Liver (tissue), 6 donors: ENCODE measurements at regions not wholly inside any gene's neighbourhood (a gene's known extent, or its start where the extent isn't known, plus 50 kb on each side); places are given as distances from the start of the nearest gene placed in this dataset.
"Not testable (repeated sequence)": the region's sequence is repeated elsewhere in the genome, so short reads cannot be mapped to it uniquely, and the experiment has no call there.

ENCODE experiments used
- DNase-seq: peaks from one replicate; pipeline ENCODE4 v3.0.0-alpha.2; 2017; ENCODE audit warnings: low spot score
- H3K27ac ChIP-seq, 2 donors: one replicate each; pipeline ENCODE4 v1.7.0; 2013; ENCODE audit warnings: inconsistent platforms in 2 of 2, low read length in 2 of 2, control low read depth in 1 of 2, low read depth in 1 of 2, mild to moderate bottlenecking in 1 of 2
- H3K27me3 ChIP-seq, 4 donors: one replicate each; pipeline versions ENCODE4 v1.6.1 to v1.7.0; 2013; ENCODE audit warnings: low read length in 3 of 4, inconsistent platforms in 1 of 4, mild to moderate bottlenecking in 1 of 4, moderate library complexity in 1 of 4; ENCODE audit not compliant: control insufficient read depth in 4 of 4, insufficient read depth in 4 of 4
- H3K36me3 ChIP-seq, 4 donors: one replicate each; pipeline versions ENCODE4 v1.6.1 to v1.7.0; 2013; ENCODE audit warnings: low read length in 3 of 4, mild to moderate bottlenecking in 3 of 4, low read depth in 1 of 4, moderate library complexity in 1 of 4; ENCODE audit not compliant: control insufficient read depth in 4 of 4, insufficient read depth in 3 of 4
- H3K4me1 ChIP-seq, 4 donors: one replicate each; pipeline versions ENCODE4 v1.6.1 to v1.7.0; 2013; ENCODE audit warnings: low read length in 3 of 4, mild to moderate bottlenecking in 3 of 4, moderate library complexity in 1 of 4; ENCODE audit not compliant: control insufficient read depth in 4 of 4, insufficient read depth in 4 of 4
- H3K4me3 ChIP-seq, 3 donors: one replicate each; pipeline versions ENCODE4 v1.6.1 to v1.7.0; 2013; ENCODE audit warnings: low read length in 3 of 3, control low read depth in 1 of 3, low read depth in 1 of 3, mild to moderate bottlenecking in 1 of 3
- H3K9ac ChIP-seq, 2 donors: one replicate each; pipeline ENCODE4 v1.7.0; 2013; ENCODE audit warnings: low read length in 2 of 2, mild to moderate bottlenecking in 2 of 2, moderate library complexity in 2 of 2, control low read depth in 1 of 2, low read depth in 1 of 2
- H3K9me3 ChIP-seq, 4 donors: one replicate each; pipeline versions ENCODE4 v1.6.1 to v1.7.0; 2013; ENCODE audit warnings: low read length in 3 of 4; ENCODE audit not compliant: control insufficient read depth in 4 of 4
- WGBS: extraction: QIAGEN DNeasy Blood & Tissue Kit; methylation state at CpG from one replicate; pipeline ENCODE4 v1.1.7; 2013; 5-methylcytosine and 5-hydroxymethylcytosine counted together
- donor health status: healthy.
- donor health status: healthy.
- donor health status: healthy.

- not testable (repeated sequence) for H3K27me3 ChIP-seq, H3K36me3 ChIP-seq, H3K27ac ChIP-seq, H3K4me3 ChIP-seq, H3K9ac ChIP-seq, DNase-seq, H3K4me1 ChIP-seq, H3K9me3 ChIP-seq
- 66% methylated on average over 3 of the region's 3 CpGs for WGBS
Observed at GRCh38 chr6:60779591-60779990, 1506.4 kb downstream of the KHDRBS2 start.

- not testable (repeated sequence) for H3K4me1 ChIP-seq, H3K27ac ChIP-seq, H3K4me3 ChIP-seq, H3K27me3 ChIP-seq, H3K36me3 ChIP-seq, DNase-seq, H3K9ac ChIP-seq, H3K9me3 ChIP-seq
- WGBS, result 41% methylated on average over 4 of the region's 4 CpGs
Observed at GRCh38 chr6:60767791-60768499, 1518.1 kb downstream of the KHDRBS2 start.

GRCh38 chr6:60765331-60765730 is 1520.7 kb downstream of the KHDRBS2 start:
- H3K4me1 ChIP-seq, H3K27ac ChIP-seq, H3K9ac ChIP-seq, H3K27me3 ChIP-seq, DNase-seq, H3K9me3 ChIP-seq, H3K4me3 ChIP-seq, H3K36me3 ChIP-seq: not testable (repeated sequence)

GRCh38 chr6:60763464-60764080 is 1522.5 kb downstream of the KHDRBS2 start:
- WGBS, result 66% methylated on average over 4 of the region's 4 CpGs
- H3K27me3 ChIP-seq, H3K9me3 ChIP-seq, H3K27ac ChIP-seq, H3K36me3 ChIP-seq, H3K9ac ChIP-seq, DNase-seq, H3K4me3 ChIP-seq, H3K4me1 ChIP-seq: not testable (repeated sequence)

- H3K9ac ChIP-seq, H3K36me3 ChIP-seq, H3K27ac ChIP-seq, H3K27me3 ChIP-seq, H3K4me3 ChIP-seq, H3K4me1 ChIP-seq, DNase-seq, H3K9me3 ChIP-seq: not testable (repeated sequence)
- WGBS, result 71% methylated on average over 1 of the region's 1 CpG
Observed at GRCh38 chr6:60760928-60761327, 1525.1 kb downstream of the KHDRBS2 start.

- 45% methylated on average over 2 of the region's 2 CpGs for WGBS
- H3K27ac ChIP-seq, H3K4me1 ChIP-seq, H3K27me3 ChIP-seq, H3K36me3 ChIP-seq, DNase-seq, H3K9me3 ChIP-seq, H3K9ac ChIP-seq, H3K4me3 ChIP-seq: not testable (repeated sequence)
Observed at GRCh38 chr6:60759149-60759825, 1526.7 kb downstream of the KHDRBS2 start.

GRCh38 chr6:60758725-60759124 is 1527.3 kb downstream of the KHDRBS2 start:
- whole genome bisulfite sequencing, result 89% methylated on average over 9 of the region's 9 CpGs
- not testable (repeated sequence) for H3K9ac ChIP-seq, DNase-seq, H3K9me3 ChIP-seq, H3K4me3 ChIP-seq, H3K27me3 ChIP-seq, H3K36me3 ChIP-seq, H3K4me1 ChIP-seq, H3K27ac ChIP-seq
